ENCODE measurements at regions not wholly inside any gene's neighbourhood (a gene's known extent, or its start where the extent isn't known, plus 50 kb on each side); places are given as distances from the start of the nearest gene placed in this dataset.
A peak's percentile ranks its signal among the peaks of the same experiment; 100 is the strongest.
"Not testable (repeated sequence)": the region's sequence is repeated elsewhere in the genome, so short reads cannot be mapped to it uniquely, and the experiment has no call there.

DNA sequence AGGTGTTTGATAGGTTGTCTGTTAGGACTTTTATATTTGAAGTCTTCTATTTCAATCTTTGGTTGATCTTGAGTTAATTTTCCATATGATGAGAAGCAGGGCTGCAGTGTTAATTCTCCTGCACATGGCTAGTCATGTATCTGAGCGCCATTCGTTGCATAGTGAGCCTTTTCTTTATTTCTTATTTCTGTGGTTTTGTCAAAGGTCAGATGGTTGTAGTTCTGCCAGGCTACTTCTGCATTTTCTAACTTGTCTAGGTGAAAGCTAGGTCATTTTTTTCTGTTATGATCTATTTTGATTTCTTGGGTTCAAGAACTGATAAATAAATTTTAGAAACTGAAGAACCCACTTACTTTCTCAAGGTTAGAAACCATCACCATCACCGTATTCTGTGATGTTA lies 56.7 kb downstream of the CCDC74A start:
- no peak for DNase-seq

DNA sequence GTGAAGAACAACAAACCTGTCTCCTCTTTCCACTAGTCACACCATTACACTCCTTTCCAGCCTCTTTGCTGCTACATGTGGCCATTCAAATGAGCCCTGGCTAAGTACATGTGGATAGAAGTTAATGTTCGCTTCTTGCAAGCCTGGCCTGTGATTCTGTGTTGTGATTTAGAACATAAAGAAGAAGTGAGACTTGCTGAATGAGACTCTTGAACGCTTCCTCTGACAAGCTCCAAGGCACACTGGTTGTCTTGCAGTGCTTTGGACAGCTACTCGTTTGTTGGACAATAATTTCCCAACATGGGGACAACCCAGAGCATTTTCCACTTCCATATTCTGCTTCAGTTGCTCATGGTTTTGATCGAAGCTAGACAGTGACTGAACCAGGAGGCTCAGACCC lies 57.3 kb downstream of the CCDC74A start:
- DNase-seq = no peak

DNA sequence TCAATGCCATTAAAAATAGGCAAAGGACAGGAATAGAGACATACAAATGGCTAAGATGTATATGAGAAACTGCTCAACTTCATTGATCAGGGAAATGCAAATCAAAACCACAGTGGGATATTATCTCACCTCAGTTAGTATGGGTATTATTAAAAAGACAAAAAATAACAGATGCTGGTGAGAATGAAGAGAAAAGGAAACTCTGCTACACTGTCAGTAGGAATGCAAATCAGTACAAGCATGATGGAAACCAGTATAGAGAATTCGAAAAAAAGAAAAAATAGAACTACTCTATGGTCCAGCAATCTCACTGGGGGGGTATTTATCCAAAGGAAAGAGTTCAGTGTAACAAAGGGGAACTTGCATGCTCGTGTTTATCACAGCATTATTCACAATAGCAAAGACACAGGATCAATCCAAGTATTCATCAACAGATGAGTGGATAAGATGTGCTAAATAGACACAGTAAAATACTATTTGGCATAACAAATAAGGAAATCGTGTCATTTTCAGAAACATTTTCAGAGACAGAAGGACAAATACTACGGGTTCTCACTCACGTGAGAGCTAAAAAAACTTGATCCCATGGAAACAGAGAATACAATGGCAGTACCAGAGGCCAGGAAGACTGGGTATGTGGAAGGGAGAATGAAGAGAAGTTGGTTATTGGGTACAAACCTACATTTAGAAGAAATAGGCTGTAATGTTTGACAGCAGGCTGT lies 60.6 kb downstream of the CCDC74A start:
- DNase-seq = no peak

DNA sequence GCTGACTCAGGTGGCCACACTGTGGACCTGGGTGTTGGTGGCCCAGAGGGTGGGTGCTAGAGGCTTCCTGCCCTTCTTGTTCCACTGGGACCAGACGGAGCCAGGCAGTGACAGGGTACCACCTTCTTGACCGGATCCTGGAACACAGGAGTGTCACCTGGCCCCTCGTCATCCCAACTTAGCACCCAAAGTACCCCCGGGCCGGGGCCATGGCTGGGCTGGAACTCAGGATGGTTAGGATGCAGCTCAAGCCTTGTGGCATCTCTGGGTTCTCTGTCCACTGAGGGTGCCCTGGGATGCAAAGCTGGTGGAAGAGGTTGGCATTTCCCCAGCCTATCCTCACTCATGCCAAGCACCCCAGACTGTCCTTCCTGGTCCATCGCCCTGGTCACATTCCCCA lies 61.4 kb downstream of the CCDC74A start:
- not testable (repeated sequence) for DNase-seq

DNA sequence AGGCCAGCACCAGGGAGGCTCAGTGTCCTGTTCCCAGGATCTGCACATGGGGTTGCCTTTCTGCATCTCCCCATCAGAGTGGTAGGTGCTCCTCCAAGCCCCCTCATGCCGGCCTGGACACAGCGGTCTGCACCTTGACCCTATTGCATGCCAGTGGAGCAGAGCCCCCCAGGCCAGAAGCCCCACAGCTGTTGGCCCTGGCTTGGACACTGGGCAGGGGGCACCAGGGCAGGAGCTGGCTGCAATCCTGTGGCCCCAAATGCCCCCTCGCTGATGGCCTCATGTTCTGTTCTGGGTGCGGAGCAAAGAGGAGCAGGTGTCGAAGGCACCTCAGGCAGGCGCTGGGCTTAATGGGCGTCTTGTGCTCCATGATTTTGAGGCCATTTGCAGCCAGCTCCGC lies 62.7 kb downstream of the CCDC74A start:
- no peak for DNase-seq

GRCh38 chr2:131590896-131591295 lies 63.2 kb downstream of the CCDC74A start:
- DNase-seq = no peak

DNA sequence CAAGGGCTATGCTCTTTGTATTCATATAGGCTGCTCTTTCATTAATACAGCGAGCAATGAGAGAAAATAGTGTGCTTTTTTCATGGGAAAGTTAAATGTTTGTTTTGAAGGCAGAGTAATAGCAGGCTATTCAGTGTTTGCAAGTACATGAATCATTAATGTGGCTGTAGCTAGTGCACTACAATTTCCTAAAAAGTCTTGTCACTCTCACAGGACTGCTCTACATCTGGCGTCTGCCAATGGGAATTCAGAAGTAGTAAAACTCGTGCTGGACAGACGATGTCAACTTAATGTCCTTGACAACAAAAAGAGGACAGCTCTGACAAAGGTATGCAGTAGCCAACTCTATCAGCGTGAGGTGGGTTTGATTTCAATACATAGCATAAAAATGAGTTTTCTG lies 68.9 kb downstream of the CCDC74A start:
- not testable (repeated sequence) for DNase-seq

DNA sequence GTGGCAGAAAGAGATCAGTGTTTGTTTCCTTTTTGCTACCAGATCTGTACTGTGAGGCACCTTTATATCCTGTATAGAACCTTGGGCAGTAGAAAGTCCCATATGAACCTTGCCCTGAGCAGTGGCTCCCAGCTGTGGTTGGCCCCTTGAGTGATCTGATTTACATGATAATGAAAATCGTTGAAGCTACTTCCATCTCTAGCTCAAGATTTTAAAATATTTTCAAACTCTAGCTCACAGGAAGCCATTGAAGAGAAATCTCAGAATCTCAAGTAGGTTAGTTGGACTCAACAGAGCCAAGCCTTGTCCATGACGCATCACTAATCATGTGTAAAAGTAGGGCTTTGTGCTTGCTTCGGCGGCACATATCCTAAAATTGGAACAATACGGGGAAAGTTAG lies 74.8 kb downstream of the CCDC74A start:
- not testable (repeated sequence) for DNase-seq

- DNase-seq = not testable (repeated sequence)
These were observed 77.0 kb downstream of the CCDC74A start for GRCh38 chr2:131604652-131605051.

GRCh38 chr2:131606366-131606765 lies 78.7 kb downstream of the CCDC74A start:
- DNase-seq = peak; percentile 38

- DNase-seq = not testable (repeated sequence)
These were observed 79.4 kb downstream of the CCDC74A start for GRCh38 chr2:131607056-131607455.

GRCh38 chr2:131614539-131614938 lies 86.9 kb downstream of the CCDC74A start:
- DNase-seq = not testable (repeated sequence)

- DNase-seq = not testable (repeated sequence)
These were observed 90.6 kb downstream of the CCDC74A start for GRCh38 chr2:131618320-131618719.

- not testable (repeated sequence) for DNase-seq
These were observed 95.2 kb downstream of the CCDC74A start for GRCh38 chr2:131622874-131623273.

GRCh38 chr2:131626011-131626410 lies 98.3 kb downstream of the CCDC74A start:
- not testable (repeated sequence) for DNase-seq

DNA sequence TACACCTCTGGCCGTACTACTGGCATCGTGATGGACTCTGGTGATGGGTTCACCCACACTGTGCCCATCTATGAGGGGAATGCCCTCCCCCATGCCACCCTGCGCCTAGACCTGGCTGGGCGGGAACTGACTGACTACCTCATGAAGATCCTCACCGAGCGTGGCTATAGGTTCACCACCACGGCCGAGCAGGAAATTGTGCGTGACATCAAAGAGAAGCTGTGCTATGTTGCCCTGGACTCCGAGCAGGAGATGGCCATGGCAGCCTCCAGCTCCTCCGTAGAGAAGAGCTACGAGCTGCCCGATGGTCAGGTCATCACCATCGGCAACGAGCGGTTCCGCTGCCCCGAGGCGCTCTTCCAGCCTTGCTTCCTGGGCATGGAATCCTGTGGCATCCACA lies 98.9 kb downstream of the CCDC74A start:
- not testable (repeated sequence) for DNase-seq

DNA sequence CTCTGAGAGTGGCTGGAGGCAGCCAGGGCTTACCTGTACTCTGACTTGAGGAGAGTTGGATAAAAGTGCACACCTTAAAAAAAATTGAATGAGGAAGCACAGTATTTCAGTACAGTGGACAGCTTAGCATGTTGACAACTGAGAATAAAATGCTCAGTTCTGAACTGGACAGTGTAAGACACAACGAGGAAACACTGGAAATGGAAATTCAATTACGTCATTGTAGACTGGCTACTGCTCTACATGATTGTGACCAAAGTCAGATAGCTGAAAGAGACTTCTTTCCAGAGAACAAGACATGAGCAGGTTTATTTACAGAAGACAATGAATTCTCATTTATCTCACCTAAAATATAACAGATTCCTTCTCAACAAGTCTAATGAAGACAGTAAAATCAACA lies 100.1 kb downstream of the CCDC74A start:
- DNase-seq = not testable (repeated sequence)

DNA sequence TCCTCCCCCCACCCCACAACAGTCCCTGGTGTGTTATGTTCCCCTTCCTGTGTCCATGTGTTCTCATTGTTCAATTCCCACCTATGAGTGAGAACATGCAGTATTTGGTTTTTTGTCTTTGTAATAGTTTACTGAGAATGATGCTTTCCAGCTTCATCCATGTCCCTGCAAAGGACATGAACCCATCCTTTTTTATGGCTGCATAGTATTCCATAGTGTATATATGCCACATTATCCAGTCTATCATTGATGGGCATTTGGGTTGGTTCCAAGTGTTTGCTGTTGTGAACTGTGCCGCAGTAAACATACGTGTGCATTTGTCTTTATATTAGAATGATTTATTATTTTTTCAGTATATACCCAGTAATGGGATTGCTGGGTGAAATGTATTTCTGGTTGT lies 104.0 kb downstream of the CCDC74A start:
- not testable (repeated sequence) for DNase-seq

DNA sequence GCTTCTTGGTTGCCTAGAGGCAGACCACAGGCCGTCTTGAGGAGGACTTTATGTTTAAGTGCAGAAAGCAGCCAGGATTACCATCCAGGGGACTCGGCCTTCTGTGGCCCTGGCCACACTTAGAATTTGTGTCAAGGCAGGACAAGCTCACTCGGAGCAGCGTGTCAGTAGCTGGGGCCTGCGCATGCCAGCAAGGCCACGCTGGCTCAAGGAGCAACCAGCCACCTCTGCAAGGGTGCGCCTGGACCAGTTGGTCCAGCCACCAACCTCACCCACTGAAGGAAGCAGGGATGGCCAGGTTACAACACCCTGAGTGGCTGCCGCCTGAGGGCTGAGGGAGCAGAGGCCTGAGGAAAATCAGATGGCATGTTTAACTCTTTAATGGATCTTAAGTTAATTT lies 105.7 kb downstream of the CCDC74A start:
- DNase-seq = not testable (repeated sequence)

GRCh38 chr2:131633827-131634695 lies 106.4 kb downstream of the CCDC74A start:
- not testable (repeated sequence) for DNase-seq

DNA sequence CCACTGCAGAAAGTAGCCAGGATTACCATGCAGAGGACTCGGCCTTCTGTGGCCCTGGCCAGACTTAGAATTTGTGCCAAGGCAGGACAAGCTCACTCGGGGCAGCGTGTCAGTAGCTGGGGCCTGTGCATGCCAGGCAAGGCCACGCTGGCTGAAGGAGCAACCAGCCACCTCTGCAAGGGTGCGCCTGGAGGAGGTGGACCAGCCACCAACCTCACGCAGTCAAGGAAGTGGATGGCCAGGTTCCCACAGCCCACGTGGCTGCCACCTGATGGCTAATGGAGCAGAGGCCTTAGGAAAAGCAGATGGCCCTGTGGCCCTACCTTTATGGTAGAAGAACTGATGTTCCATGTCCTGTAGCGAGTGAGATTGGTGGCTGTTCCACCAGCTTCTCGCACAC lies 107.9 kb downstream of the CCDC74A start:
- DNase-seq = no peak

GRCh38 chr2:131636704-131637308 lies 109.1 kb downstream of the CCDC74A start:
- DNase-seq = peak; percentile 6

- not testable (repeated sequence) for DNase-seq
These were observed 111.4 kb downstream of the CCDC74A start for GRCh38 chr2:131639001-131639620.

All from NCI-H1092 treated with DMSO at 0.1 percent for 48 hours (cell line).